H1 (cell line): ENCODE measurements at regions not wholly inside any gene's neighbourhood (a gene's known extent, or its start where the extent isn't known, plus 50 kb on each side); places are given as distances from the start of the nearest gene placed in this dataset.

ENCODE experiments used
- CTCF ChIA-PET: fragments of 300-600 bp; sonication (Branson Sonifier 250); formaldehyde crosslinking; loops from one replicate; lab custom pipeline; 2021; ENCODE audit not compliant: partially characterized antibody; lab: Charles Lee
- POLR2A ChIA-PET: fragments of 300-600 bp; sonication (Branson Sonifier 250); formaldehyde crosslinking; loops from one replicate; lab custom pipeline; 2021; ENCODE audit warnings: inconsistent platforms; ENCODE audit not compliant: partially characterized antibody; lab: Charles Lee
- DNase-seq, 2 experiments: peaks; one replicate each; pipeline versions ENCODE4 v3.0.0 to v3.0.0-alpha.2; 2010 to 2022; ENCODE audit warnings: low spot score in 2 of 2, low read depth in 1 of 2, mixed read lengths in 1 of 2
- FAIRE-seq: peaks from 2 replicates; lab custom pipeline; 2011; peaks lifted over from hg19 to GRCh38; lab: Jason Lieb, UNC
- H2AFZ ChIP-seq: 2 replicates; pipeline ENCODE4 v1.8.1; 2012; ENCODE audit warnings: low read length, inconsistent platforms
- H2AK5ac ChIP-seq: 2 replicates; pipeline ENCODE4 v1.6.1; 2013; ENCODE audit warnings: low read depth, low read length
- H2BK120ac ChIP-seq: replicated peaks from 2 replicates; pipeline ENCODE3; 2013; ENCODE audit warnings: low read depth, low read length, inconsistent platforms
- H2BK12ac ChIP-seq: 2 replicates; pipeline ENCODE4 v1.6.1; 2013; ENCODE audit warnings: low read depth, low read length
- H2BK15ac ChIP-seq: 2 replicates; pipeline ENCODE4 v1.6.1; 2013; ENCODE audit warnings: low read length
- H2BK20ac ChIP-seq: 2 replicates; pipeline ENCODE4 v1.6.1; 2013; ENCODE audit warnings: low read length
- H2BK5ac ChIP-seq: 2 replicates; pipeline ENCODE4 v1.6.1; 2013; ENCODE audit warnings: low read depth, low read length
- H3K14ac ChIP-seq: 2 replicates; pipeline ENCODE4 v1.6.1; 2013; ENCODE audit warnings: inconsistent platforms; ENCODE audit not compliant: insufficient read length
- H3K18ac ChIP-seq: 2 replicates; pipeline ENCODE4 v1.6.1; 2013; ENCODE audit warnings: low read length; ENCODE audit errors: extremely low read depth
- H3K23ac ChIP-seq: 2 replicates; pipeline ENCODE4 v1.6.1; 2013; ENCODE audit warnings: inconsistent platforms; ENCODE audit not compliant: insufficient read length
- H3K23me2 ChIP-seq: 2 replicates; pipeline ENCODE4 v1.6.1; 2013; ENCODE audit warnings: low read depth, low read length
- H3K27ac ChIP-seq: 2 replicates; pipeline ENCODE4 v1.6.1; 2011; ENCODE audit warnings: low read depth, low read length, inconsistent platforms
- H3K27me3 ChIP-seq, 4 experiments: replicated peaks in 1 of 4; 1 replicate in 1 of 4; 2 replicates in 3 of 4; pipeline versions ENCODE4 v1.6.1 to v1.8.1; 2011 to 2013; ENCODE audit warnings: low read length in 3 of 4, mild to moderate bottlenecking in 3 of 4, inconsistent platforms in 2 of 4, mixed read lengths in 2 of 4, moderate library complexity in 1 of 4; ENCODE audit not compliant: control insufficient read depth in 3 of 4, insufficient read depth in 3 of 4; ENCODE audit errors: extremely low read depth in 1 of 4
- H3K36me3 ChIP-seq, 4 experiments: 2 replicates each; pipeline versions ENCODE4 v1.6.1 to v1.8.1; 2011 to 2013; ENCODE audit warnings: mild to moderate bottlenecking in 4 of 4, low read length in 3 of 4, moderate library complexity in 2 of 4, control low read depth in 1 of 4, inconsistent platforms in 1 of 4; ENCODE audit not compliant: insufficient read depth in 4 of 4, control insufficient read depth in 2 of 4
- H3K4ac ChIP-seq: replicated peaks from 2 replicates; pipeline ENCODE3; 2013; ENCODE audit warnings: low read length, low read depth, mixed read lengths, inconsistent platforms; ENCODE audit not compliant: insufficient read length
- H3K4me1 ChIP-seq, 4 experiments: replicated peaks in 1 of 4; 1 replicate in 1 of 4; 2 replicates in 3 of 4; pipeline versions ENCODE4 v1.6.1 to v1.8.1; 2011 to 2013; ENCODE audit warnings: low read length in 3 of 4, inconsistent platforms in 2 of 4, mixed read lengths in 1 of 4; ENCODE audit not compliant: insufficient read depth in 4 of 4, control insufficient read depth in 3 of 4
- H3K4me2 ChIP-seq, 2 experiments: 2 replicates each; pipeline versions ENCODE4 v1.6.1 to v1.8.1; 2011 to 2013; ENCODE audit warnings: low read depth in 2 of 2, low read length in 2 of 2, control low read depth in 1 of 2, inconsistent platforms in 1 of 2, mild to moderate bottlenecking in 1 of 2; ENCODE audit not compliant: insufficient read depth in 1 of 2
- H3K4me3 ChIP-seq, 4 experiments: fragments of 200-600, 300-600 bp in 1 of 4; sonication (generic), shearing (Covaris generic), sonication (Bioruptor Twin) in 1 of 4; 2 replicates each; pipeline versions ENCODE4 v1.5.1 to v1.8.1; 2011 to 2016; ENCODE audit warnings: low read length in 4 of 4, low read depth in 3 of 4, control low read depth in 2 of 4, inconsistent platforms in 2 of 4, mild to moderate bottlenecking in 2 of 4, mixed read lengths in 1 of 4, moderate library complexity in 1 of 4; ENCODE audit not compliant: insufficient read depth in 2 of 4; ENCODE audit errors: extremely low read depth in 1 of 4
- H3K56ac ChIP-seq: replicated peaks from 2 replicates; pipeline ENCODE3; 2013; ENCODE audit warnings: low read depth, mild to moderate bottlenecking, mixed read lengths, low read length, inconsistent platforms; ENCODE audit not compliant: insufficient read length
- H3K79me1 ChIP-seq: 2 replicates; pipeline ENCODE4 v1.6.1; 2013; ENCODE audit warnings: low read depth, low read length, control low read depth
- H3K79me2 ChIP-seq, 2 experiments: 2 replicates each; pipeline versions ENCODE4 v1.6.1 to v1.8.1; 2012 to 2013; ENCODE audit warnings: low read length in 2 of 2, mild to moderate bottlenecking in 2 of 2, inconsistent platforms in 1 of 2; ENCODE audit not compliant: insufficient read depth in 2 of 2, control insufficient read depth in 1 of 2
- H3K9ac ChIP-seq, 4 experiments: replicated peaks in 1 of 4; 1 replicate in 1 of 4; 2 replicates in 3 of 4; pipeline versions ENCODE4 v1.6.1 to v1.8.1; 2011 to 2013; ENCODE audit warnings: low read depth in 3 of 4, low read length in 3 of 4, control low read depth in 2 of 4, mild to moderate bottlenecking in 2 of 4, moderate library complexity in 2 of 4, inconsistent platforms in 1 of 4; ENCODE audit errors: extremely low read depth in 1 of 4
- H3K9me3 ChIP-seq, 2 experiments: 2 replicates each; pipeline versions ENCODE4 v1.6.1 to v1.8.1; 2012 to 2013; ENCODE audit warnings: mild to moderate bottlenecking in 2 of 2, moderate library complexity in 2 of 2, control low read depth in 1 of 2, inconsistent platforms in 1 of 2, low read depth in 1 of 2, low read length in 1 of 2, mixed read lengths in 1 of 2; ENCODE audit not compliant: insufficient read depth in 2 of 2
- H4K20me1 ChIP-seq, 2 experiments: replicated peaks in 1 of 2; 2 replicates each; pipeline versions ENCODE3 to v1.8.1; 2011 to 2013; ENCODE audit warnings: inconsistent platforms in 2 of 2, low read length in 2 of 2, mild to moderate bottlenecking in 1 of 2; ENCODE audit not compliant: insufficient read depth in 2 of 2, control insufficient read depth in 1 of 2
- H4K5ac ChIP-seq: 2 replicates; pipeline ENCODE4 v1.6.1; 2013; ENCODE audit warnings: low read length, low read depth, mixed read lengths, inconsistent platforms; ENCODE audit not compliant: insufficient read length
- H4K8ac ChIP-seq: 2 replicates; pipeline ENCODE4 v1.8.0; 2013; ENCODE audit warnings: mild to moderate bottlenecking, moderate library complexity, low read length, inconsistent platforms; ENCODE audit not compliant: insufficient read depth; ENCODE audit errors: extremely low read depth
- H4K91ac ChIP-seq: replicated peaks from 2 replicates; pipeline ENCODE3; 2013; ENCODE audit warnings: low read length, mixed read lengths, inconsistent platforms; ENCODE audit not compliant: insufficient read length
- BACH1 ChIP-seq: IDR thresholded peaks from 2 replicates; pipeline ENCODE4 v1.6.1; 2012; ENCODE audit warnings: low read length, improper control_type of control experiment
- CREB1 ChIP-seq: IDR thresholded peaks from 2 replicates; pipeline ENCODE4 v1.6.1; 2012; ENCODE audit warnings: inconsistent platforms
- GABPA ChIP-seq: IDR thresholded peaks from 2 replicates; pipeline ENCODE4 v1.6.1; 2011; ENCODE audit warnings: mild to moderate bottlenecking, low read length, moderate library complexity, borderline replicate concordance; ENCODE audit not compliant: insufficient read depth
- GTF2F1 ChIP-seq: IDR thresholded peaks from 2 replicates; pipeline ENCODE4 v1.6.1; 2012; ENCODE audit warnings: low read depth, low read length, improper control_type of control experiment, borderline replicate concordance
- HDAC6 ChIP-seq: IDR thresholded peaks from one replicate; pipeline ENCODE4 v1.7.1; 2012; ENCODE audit warnings: low read depth, mild to moderate bottlenecking, inconsistent platforms, low read length, moderate library complexity
- JUND ChIP-seq: IDR thresholded peaks from 2 replicates; pipeline ENCODE4 v1.6.1; 2011; ENCODE audit warnings: mild to moderate bottlenecking, improper control_type of control experiment, low read length
- RNF2 ChIP-seq: fragments of 200-900, 300-1000 bp; sonication (generic); IDR thresholded peaks from 2 replicates; pipeline ENCODE4 v1.7.1; 2016; ENCODE audit warnings: borderline replicate concordance, low read depth, mild to moderate bottlenecking, antibody characterized with exemption, low read length; ENCODE audit not compliant: poor library complexity, severe bottlenecking; ENCODE audit errors: missing control alignments
- RXRA ChIP-seq: IDR thresholded peaks from 2 replicates; pipeline ENCODE4 v1.6.1; 2011; ENCODE audit warnings: low read depth, mild to moderate bottlenecking, low read length, moderate library complexity; ENCODE audit not compliant: insufficient read depth
- SP4 ChIP-seq: IDR thresholded peaks from 2 replicates; pipeline ENCODE4 v1.6.1; 2012; ENCODE audit warnings: low read length, inconsistent platforms
- SRF ChIP-seq: IDR thresholded peaks from 2 replicates; pipeline ENCODE4 v1.6.1; 2011; ENCODE audit warnings: mild to moderate bottlenecking, low read depth, low read length, moderate library complexity
- TAF1 ChIP-seq: IDR thresholded peaks from 2 replicates; pipeline ENCODE4 v1.6.1; 2011; ENCODE audit warnings: mild to moderate bottlenecking, low read depth, low read length
- TEAD4 ChIP-seq: IDR thresholded peaks from 2 replicates; pipeline ENCODE4 v1.6.1; 2012; ENCODE audit warnings: low read depth, low read length, inconsistent platforms, mixed read lengths
- WGBS, 2 experiments: shearing (Covaris generic) in 1 of 2; methylation state at CpG; one replicate each; pipeline versions ENCODE4 v1.1.6 to v1.1.7; 2013 to 2015; ENCODE audit warnings: low lambda C conversion rate in 2 of 2, mixed read lengths in 2 of 2, inconsistent platforms in 1 of 2, low coverage in 1 of 2, missing lambda C conversion rate in 1 of 2; ENCODE audit not compliant: insufficient replicate concordance in 2 of 2, insufficient coverage in 1 of 2, insufficient read length in 1 of 2; ENCODE audit errors: extremely low coverage in 1 of 2, missing lambda C conversion rate in 1 of 2; 5-methylcytosine and 5-hydroxymethylcytosine counted together
- TF ChIP-seq, protein P1 (sequence below): IDR thresholded peaks from 2 replicates; pipeline ENCODE4 v1.6.1; 2012; ENCODE audit warnings: inconsistent platforms
- TF ChIP-seq, protein P2 (sequence below): IDR thresholded peaks from 2 replicates; pipeline ENCODE4 v1.6.1; 2012; ENCODE audit warnings: low read length, inconsistent platforms

DNA sequence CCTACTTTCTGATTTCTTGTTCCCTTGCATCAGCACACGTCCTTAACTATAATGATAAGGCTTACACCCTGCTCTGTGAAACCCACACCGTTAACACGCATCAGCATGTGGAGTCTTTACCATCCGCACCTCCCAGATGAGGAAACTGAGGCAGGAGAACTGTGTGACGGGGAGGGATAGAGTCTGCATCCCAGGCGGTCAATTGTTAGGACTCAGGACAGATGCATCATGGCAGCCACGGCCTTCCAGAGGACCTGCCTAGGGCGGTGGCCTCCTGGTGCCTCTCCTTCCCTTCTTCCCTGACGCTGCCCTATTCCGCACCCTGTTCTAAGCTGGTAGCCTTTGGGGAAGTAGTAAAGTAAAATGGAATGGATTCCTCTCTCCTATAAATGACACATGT is 326.0 kb downstream of the TEX29 start:
- Histone ChIP-seq H3K9ac (no peak overlapping the region), H3K27ac (no peak overlapping the region), H2AK5ac (no peak overlapping the region), H4K20me1 (no peaks in the 10 kb centered on the region), H3K9me3 (no peaks in the 10 kb centered on the region), H2BK15ac (no peak overlapping the region), H3K23me2 (no peaks in the 10 kb centered on the region), H3K23ac (no peak overlapping the region), H3K18ac (no peak overlapping the region), H2BK5ac (no peak overlapping the region), H3K4ac (no peak overlapping the region), H3K27me3 (no peaks in the 10 kb centered on the region), H2BK120ac (no peak overlapping the region), H2BK20ac (no peak overlapping the region), H3K79me1 (no peaks in the 10 kb centered on the region), H2AFZ (no peak overlapping the region), H3K14ac (no peak overlapping the region), H3K4me1 (no peaks in the 10 kb centered on the region), H4K8ac (no peak overlapping the region), H4K91ac (no peak overlapping the region), H4K5ac (no peak overlapping the region), H3K36me3 (no peaks in the 10 kb centered on the region), H3K56ac (no peak overlapping the region), H3K79me2 (no peaks in the 10 kb centered on the region), H3K4me3 (no peak overlapping the region), H2BK12ac (no peak overlapping the region), H3K4me2 (no peak overlapping the region)
- ChIA-PET CTCF (interaction anchor here (0.6 to 0.8 kb wide), 2 partner anchors 172 to 218 kb away, joined by 3 to 5 read pairs; no protein-coding TSS in a partner anchor), POLR2A (no interaction called here)
- no peak for DNase-seq
- no peak for FAIRE-seq
- WGBS, 2 experiments: 87% methylated on average over 10 of the region's 10 CpGs; no CpG with 5 or more reads in 1 of the 2 experiments
- TF ChIP-seq RXRA: no peak
- TF ChIP-seq GABPA: no peak
- TF ChIP-seq JUND: no peak
- TF ChIP-seq HDAC6: no peak
- TF ChIP-seq GTF2F1: no peak
- no peak for TF ChIP-seq TAF1
- no peak for TF ChIP-seq RNF2
- no peak for TF ChIP-seq SP4
- TF ChIP-seq BACH1: no peak
- TF ChIP-seq SRF: no peak
- TF ChIP-seq, protein P1, sequence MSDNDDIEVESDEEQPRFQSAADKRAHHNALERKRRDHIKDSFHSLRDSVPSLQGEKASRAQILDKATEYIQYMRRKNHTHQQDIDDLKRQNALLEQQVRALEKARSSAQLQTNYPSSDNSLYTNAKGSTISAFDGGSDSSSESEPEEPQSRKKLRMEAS: no peak
- TF ChIP-seq CREB1: no peak
- TF ChIP-seq, protein P2, sequence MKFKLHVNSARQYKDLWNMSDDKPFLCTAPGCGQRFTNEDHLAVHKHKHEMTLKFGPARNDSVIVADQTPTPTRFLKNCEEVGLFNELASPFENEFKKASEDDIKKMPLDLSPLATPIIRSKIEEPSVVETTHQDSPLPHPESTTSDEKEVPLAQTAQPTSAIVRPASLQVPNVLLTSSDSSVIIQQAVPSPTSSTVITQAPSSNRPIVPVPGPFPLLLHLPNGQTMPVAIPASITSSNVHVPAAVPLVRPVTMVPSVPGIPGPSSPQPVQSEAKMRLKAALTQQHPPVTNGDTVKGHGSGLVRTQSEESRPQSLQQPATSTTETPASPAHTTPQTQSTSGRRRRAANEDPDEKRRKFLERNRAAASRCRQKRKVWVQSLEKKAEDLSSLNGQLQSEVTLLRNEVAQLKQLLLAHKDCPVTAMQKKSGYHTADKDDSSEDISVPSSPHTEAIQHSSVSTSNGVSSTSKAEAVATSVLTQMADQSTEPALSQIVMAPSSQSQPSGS: no peak
- no peak for TF ChIP-seq TEAD4
